Suprapubic skin (tissue), 4 donors: ENCODE measurements at regions not wholly inside any gene's neighbourhood (a gene's known extent, or its start where the extent isn't known, plus 50 kb on each side); places are given as distances from the start of the nearest gene placed in this dataset.

ENCODE experiments used
- DNase-seq, 2 donors: peaks; one replicate each; pipeline ENCODE4 v3.0.0-alpha.2; 2019; ENCODE audit warnings: low spot score in 2 of 2
- H3K27ac ChIP-seq: fragments of 200-600 bp; sonication (generic); one replicate; pipeline ENCODE4 v1.5.1; 2019
- H3K27me3 ChIP-seq: fragments of 200-600 bp; sonication (generic); one replicate; pipeline ENCODE4 v1.5.1; 2019
- H3K36me3 ChIP-seq: fragments of 200-600 bp; sonication (generic); one replicate; pipeline ENCODE4 v1.5.1; 2019
- H3K4me1 ChIP-seq: fragments of 200-600 bp; sonication (generic); one replicate; pipeline ENCODE4 v1.5.1; 2019
- H3K4me3 ChIP-seq: fragments of 200-600 bp; sonication (generic); one replicate; pipeline ENCODE4 v1.5.1; 2019; ENCODE audit warnings: mild to moderate bottlenecking
- H3K9me3 ChIP-seq: fragments of 200-600 bp; sonication (generic); one replicate; pipeline ENCODE4 v1.5.1; 2019
- CTCF ChIP-seq, 2 donors: fragments of 200-600 bp in 1 of 2; fragments of 450-650 bp in 1 of 2; sonication (generic) in 1 of 2; IDR thresholded peaks; one replicate each; pipeline ENCODE4 v1.5.1; 2016 to 2019; ENCODE audit warnings: antibody characterized with exemption in 2 of 2, mild to moderate bottlenecking in 1 of 2, moderate library complexity in 1 of 2
- EP300 ChIP-seq: sonication (generic); formaldehyde crosslinking; IDR thresholded peaks from one replicate; pipeline ENCODE4 v1.6.1; 2017; ENCODE audit warnings: antibody characterized with exemption
- POLR2A ChIP-seq, 2 donors: fragments of 450-650 bp; IDR thresholded peaks; one replicate each; pipeline ENCODE4 v1.6.1; 2017; ENCODE audit warnings: antibody characterized with exemption in 2 of 2, mild to moderate bottlenecking in 2 of 2, moderate library complexity in 2 of 2
- POLR2AphosphoS5 ChIP-seq, 3 donors: sonication (generic); formaldehyde crosslinking; IDR thresholded peaks; one replicate each; pipeline ENCODE4 v1.6.1; 2017; ENCODE audit warnings: antibody characterized with exemption in 3 of 3
- WGBS: methylation state at CpG from one replicate; pipeline ENCODE4 v1.1.5; 2018; 5-methylcytosine and 5-hydroxymethylcytosine counted together

GRCh38 chr10:33553748-33554571, 219.5 kb upstream of the NRP1 start:
- no peak for DNase-seq
- Histone ChIP-seq H3K9me3 (no peaks in the 10 kb centered on the region), H3K27me3 (no peaks in the 10 kb centered on the region), H3K27ac (no peak overlapping the region), H3K36me3 (no peaks in the 10 kb centered on the region), H3K4me1 (peaks cover 2% of the 10 kb centered on the region), H3K4me3 (no peak overlapping the region)
- WGBS, result 96% methylated on average over 11 of the region's 11 CpGs
- TF ChIP-seq POLR2AphosphoS5 (IDR thresholded peaks at IDR 0.05) (no peak), EP300 (no peak), POLR2A (IDR thresholded peaks at IDR 0.05) (no peak), CTCF (IDR thresholded peaks at IDR 0.05) (no peak)

- Histone ChIP-seq H3K27me3 (no peaks in the 10 kb centered on the region), H3K9me3 (no peaks in the 10 kb centered on the region), H3K4me3 (no peak overlapping the region), H3K27ac (no peak overlapping the region), H3K4me1 (no peaks in the 10 kb centered on the region), H3K36me3 (no peaks in the 10 kb centered on the region)
- TF ChIP-seq POLR2A (IDR thresholded peaks at IDR 0.05), result no peak
- no peak for TF ChIP-seq POLR2AphosphoS5 (IDR thresholded peaks at IDR 0.05)
- no peak for TF ChIP-seq CTCF (IDR thresholded peaks at IDR 0.05)
- no peak for TF ChIP-seq EP300
- WGBS, result 85% methylated on average over 4 of the region's 4 CpGs
- no peak for DNase-seq
Measured at GRCh38 chr10:33552290-33552689, 217.8 kb upstream of the NRP1 start.

GRCh38 chr10:33550811-33551210, 216.3 kb upstream of the NRP1 start:
- Histone ChIP-seq H3K27ac (no peak overlapping the region), H3K9me3 (no peaks in the 10 kb centered on the region), H3K4me3 (no peak overlapping the region), H3K4me1 (no peaks in the 10 kb centered on the region), H3K27me3 (no peaks in the 10 kb centered on the region), H3K36me3 (no peaks in the 10 kb centered on the region)
- DNase-seq, result no peak
- TF ChIP-seq POLR2AphosphoS5 (IDR thresholded peaks at IDR 0.05) (no peak), EP300 (no peak), POLR2A (IDR thresholded peaks at IDR 0.05) (no peak), CTCF (IDR thresholded peaks at IDR 0.05) (no peak)
- WGBS, result 94% methylated on average over 1 of the region's 1 CpG

- Histone ChIP-seq H3K4me3 (no peak overlapping the region), H3K27ac (no peak overlapping the region), H3K9me3 (no peaks in the 10 kb centered on the region), H3K27me3 (no peaks in the 10 kb centered on the region), H3K4me1 (no peaks in the 10 kb centered on the region), H3K36me3 (no peaks in the 10 kb centered on the region)
- TF ChIP-seq POLR2A (IDR thresholded peaks at IDR 0.05) (no peak), POLR2AphosphoS5 (IDR thresholded peaks at IDR 0.05) (no peak), CTCF (IDR thresholded peaks at IDR 0.05) (no peak), EP300 (no peak)
- DNase-seq, result no peak
- WGBS, result 96% methylated on average over 2 of the region's 2 CpGs
Measured at GRCh38 chr10:33547976-33548375, 213.5 kb upstream of the NRP1 start.

- TF ChIP-seq POLR2A (IDR thresholded peaks at IDR 0.05), result no peak
- TF ChIP-seq CTCF (IDR thresholded peaks at IDR 0.05), result no peak
- no peak for TF ChIP-seq POLR2AphosphoS5 (IDR thresholded peaks at IDR 0.05)
- no peak for TF ChIP-seq EP300
- Histone ChIP-seq H3K4me3 (no peak overlapping the region), H3K27me3 (no peaks in the 10 kb centered on the region), H3K4me1 (no peaks in the 10 kb centered on the region), H3K36me3 (no peaks in the 10 kb centered on the region), H3K27ac (no peak overlapping the region), H3K9me3 (no peaks in the 10 kb centered on the region)
- no peak for DNase-seq
- 100% methylated on average over 1 of the region's 1 CpG for WGBS
Measured at GRCh38 chr10:33546031-33546430, 211.6 kb upstream of the NRP1 start.
